HCT116 (cell line): ENCODE measurements at regions not wholly inside any gene's neighbourhood (a gene's known extent, or its start where the extent isn't known, plus 50 kb on each side); places are given as distances from the start of the nearest gene placed in this dataset.

ENCODE experiments used
- ATF3 ChIP-seq: IDR thresholded peaks from 2 replicates; pipeline ENCODE4 v1.6.1; 2012
- CEBPB ChIP-seq: IDR thresholded peaks from 2 replicates; pipeline ENCODE4 v1.6.1; 2012; ENCODE audit warnings: low read depth
- CTCF ChIP-seq, 3 experiments: fragments of 200-600 bp in 1 of 3; sonication (generic) in 1 of 3; IDR thresholded peaks in 2 of 3; conservative IDR thresholded peaks in 1 of 3; 2 replicates each; pipeline ENCODE4 v1.5.1; 2012 to 2017; ENCODE audit warnings: low read depth in 2 of 3, low read length in 2 of 3, antibody characterized with exemption in 1 of 3, borderline replicate concordance in 1 of 3, control low read depth in 1 of 3, mild to moderate bottlenecking in 1 of 3, mixed read lengths in 1 of 3, mixed run types in 1 of 3, moderate library complexity in 1 of 3; ENCODE audit not compliant: insufficient read depth in 1 of 3
- EZH2 ChIP-seq: fragments of 200-600 bp; sonication (generic); IDR thresholded peaks from 2 replicates; pipeline ENCODE4 v1.6.1; 2017; ENCODE audit warnings: antibody characterized with exemption, mixed run types
- RAD21 ChIP-seq: IDR thresholded peaks from 2 replicates; pipeline ENCODE4 v1.6.1; 2012; ENCODE audit warnings: low read depth, mild to moderate bottlenecking
- TCF7L2 ChIP-seq: IDR thresholded peaks from 2 replicates; pipeline ENCODE4 v1.7.0; 2011; ENCODE audit warnings: borderline replicate concordance, inconsistent platforms; ENCODE audit not compliant: insufficient read depth, insufficient read length; ENCODE audit errors: extremely low read depth
- ZBTB33 ChIP-seq: IDR thresholded peaks from 2 replicates; pipeline ENCODE4 v1.6.1; 2011; ENCODE audit warnings: mild to moderate bottlenecking, low read length, moderate library complexity; ENCODE audit not compliant: insufficient replicate concordance; ENCODE audit errors: extremely low read depth
- ZFX ChIP-seq: fragments of 450-650 bp; IDR thresholded peaks from 2 replicates; pipeline ENCODE4 v1.6.1; 2017

GRCh38 chr5:5772202-5772601 lies 349.7 kb downstream of the ICE1 start:
- no peak for TF ChIP-seq CTCF (IDR thresholded peaks at IDR 0.05 in 2 of 3, conservative IDR thresholded peaks at IDR 0.05 in 1 of 3; ENCODE audit: borderline replicate concordance in 1 of 3, insufficient read depth in 1 of 3, low read depth in 2 of 3, low read length in 2 of 3)
- no peak for TF ChIP-seq EZH2
- no peak for TF ChIP-seq TCF7L2
- no peak for TF ChIP-seq ZFX
- TF ChIP-seq ZBTB33, result no peak
- no peak for TF ChIP-seq CEBPB
- TF ChIP-seq RAD21, result no peak
- TF ChIP-seq ATF3, result no peak
